Astrocyte of the spinal cord (primary cell): ENCODE measurements at regions not wholly inside any gene's neighbourhood (a gene's known extent, or its start where the extent isn't known, plus 50 kb on each side); places are given as distances from the start of the nearest gene placed in this dataset.

Experiments used
- DNase-seq: peaks from one replicate; pipeline ENCODE4 v3.0.0; 2011; ENCODE audit warnings: low read depth, low spot score
- H3K4me3 ChIP-seq: 2 replicates; pipeline ENCODE4 v1.5.1; 2011; ENCODE audit warnings: low read depth, mild to moderate bottlenecking, low read length, moderate library complexity
- in situ Hi-C: cut with HindIII; loops from 2 replicates; pipeline ENCODE4 v1.10.0; 2017; ENCODE audit warnings: low sequenced_read_pairs
- TF ChIP-seq, protein P1 (sequence below): IDR thresholded peaks from 2 replicates; pipeline ENCODE4 v1.5.1; 2012; ENCODE audit warnings: low read depth, mild to moderate bottlenecking, low read length, inconsistent platforms

DNA sequence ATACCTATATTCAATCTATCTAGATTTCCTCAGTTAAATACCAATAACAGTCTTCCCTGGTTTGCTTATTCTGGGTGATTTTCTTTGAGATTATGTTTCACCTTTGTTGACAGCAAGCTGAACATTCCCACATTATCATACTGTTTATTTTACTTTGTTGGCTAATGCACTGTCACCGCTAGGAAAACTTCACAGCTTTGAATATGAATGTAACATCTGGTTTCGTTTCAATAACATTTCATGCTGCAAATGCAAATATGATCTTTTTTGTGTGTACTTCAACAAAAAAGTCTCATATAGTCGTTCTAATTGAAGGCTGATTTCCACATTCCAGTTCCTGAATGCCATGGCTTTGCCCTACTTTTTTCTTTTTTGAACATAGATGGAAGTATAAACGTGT is 946.3 kb upstream of the GHITM start:
- DNase-seq = no peak
- in situ Hi-C loops = no loop called here
- no peak overlapping the region for H3K4me3 ChIP-seq
- TF ChIP-seq, protein P1, sequence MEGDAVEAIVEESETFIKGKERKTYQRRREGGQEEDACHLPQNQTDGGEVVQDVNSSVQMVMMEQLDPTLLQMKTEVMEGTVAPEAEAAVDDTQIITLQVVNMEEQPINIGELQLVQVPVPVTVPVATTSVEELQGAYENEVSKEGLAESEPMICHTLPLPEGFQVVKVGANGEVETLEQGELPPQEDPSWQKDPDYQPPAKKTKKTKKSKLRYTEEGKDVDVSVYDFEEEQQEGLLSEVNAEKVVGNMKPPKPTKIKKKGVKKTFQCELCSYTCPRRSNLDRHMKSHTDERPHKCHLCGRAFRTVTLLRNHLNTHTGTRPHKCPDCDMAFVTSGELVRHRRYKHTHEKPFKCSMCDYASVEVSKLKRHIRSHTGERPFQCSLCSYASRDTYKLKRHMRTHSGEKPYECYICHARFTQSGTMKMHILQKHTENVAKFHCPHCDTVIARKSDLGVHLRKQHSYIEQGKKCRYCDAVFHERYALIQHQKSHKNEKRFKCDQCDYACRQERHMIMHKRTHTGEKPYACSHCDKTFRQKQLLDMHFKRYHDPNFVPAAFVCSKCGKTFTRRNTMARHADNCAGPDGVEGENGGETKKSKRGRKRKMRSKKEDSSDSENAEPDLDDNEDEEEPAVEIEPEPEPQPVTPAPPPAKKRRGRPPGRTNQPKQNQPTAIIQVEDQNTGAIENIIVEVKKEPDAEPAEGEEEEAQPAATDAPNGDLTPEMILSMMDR = no peak

DNA sequence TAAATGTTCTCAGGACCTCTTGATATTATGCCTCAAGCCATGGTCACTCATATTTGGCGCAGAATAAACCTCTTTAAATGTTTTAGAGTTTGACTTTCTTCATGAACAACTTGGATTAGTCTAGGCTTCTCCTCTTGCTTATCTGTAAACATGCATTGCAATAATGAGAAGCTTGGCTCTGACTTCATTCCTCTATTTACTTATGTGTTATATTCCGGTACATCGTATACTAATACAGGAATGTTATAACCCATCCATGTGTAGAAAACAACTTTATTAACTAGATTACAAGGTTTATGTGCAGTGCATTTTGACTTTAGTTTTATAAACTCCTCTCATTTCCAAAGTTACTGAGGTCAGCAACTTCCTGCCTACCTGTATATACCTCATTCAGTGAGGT is 944.3 kb upstream of the GHITM start:
- no peak overlapping the region for H3K4me3 ChIP-seq
- no peak for DNase-seq
- TF ChIP-seq, protein P1 = no peak
- in situ Hi-C loops = no loop called here

DNA sequence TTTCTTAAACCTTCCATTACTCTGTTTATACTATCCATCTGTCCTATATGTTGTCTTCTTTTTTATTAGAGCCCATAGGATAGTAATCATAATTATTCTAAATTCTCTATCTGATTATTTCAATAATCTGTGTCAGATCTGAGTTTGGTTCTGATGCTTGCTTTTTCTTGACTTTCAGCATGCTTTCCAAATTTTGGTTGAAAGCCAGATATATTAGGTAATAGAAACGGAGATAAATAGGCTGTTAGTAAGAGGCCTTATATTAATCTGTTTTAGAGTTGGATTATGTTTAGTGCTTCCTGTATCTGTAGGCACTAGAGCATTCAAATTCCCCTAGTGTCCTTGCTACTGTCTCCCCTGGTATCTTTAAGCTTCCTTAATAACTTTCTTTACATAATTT is 939.9 kb upstream of the GHITM start:
- no peak overlapping the region for H3K4me3 ChIP-seq
- TF ChIP-seq, protein P1 = no peak
- no peak for DNase-seq
- in situ Hi-C loops = no loop called here

DNA sequence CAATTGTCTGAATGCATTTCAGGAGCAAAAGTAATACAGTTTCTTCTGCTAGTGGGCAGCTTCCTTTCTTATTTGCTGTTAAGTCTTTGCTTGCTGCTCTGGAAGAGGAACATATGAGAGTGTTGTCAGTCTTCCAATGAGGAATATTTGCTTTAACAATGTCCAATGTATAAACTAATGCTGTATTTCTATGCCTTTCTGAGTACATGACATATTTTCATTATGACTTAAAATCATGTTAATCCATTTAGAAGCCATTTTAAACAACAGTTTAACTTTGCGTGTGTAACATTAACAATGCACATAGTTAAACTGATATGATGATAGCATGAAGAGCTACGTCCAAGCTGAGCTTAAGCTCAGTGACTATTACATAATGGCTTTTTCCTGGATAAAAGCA is 933.4 kb upstream of the GHITM start:
- TF ChIP-seq, protein P1 = no peak
- H3K4me3 ChIP-seq = no peak overlapping the region
- DNase-seq = no peak
- in situ Hi-C loops = no loop called here

DNA sequence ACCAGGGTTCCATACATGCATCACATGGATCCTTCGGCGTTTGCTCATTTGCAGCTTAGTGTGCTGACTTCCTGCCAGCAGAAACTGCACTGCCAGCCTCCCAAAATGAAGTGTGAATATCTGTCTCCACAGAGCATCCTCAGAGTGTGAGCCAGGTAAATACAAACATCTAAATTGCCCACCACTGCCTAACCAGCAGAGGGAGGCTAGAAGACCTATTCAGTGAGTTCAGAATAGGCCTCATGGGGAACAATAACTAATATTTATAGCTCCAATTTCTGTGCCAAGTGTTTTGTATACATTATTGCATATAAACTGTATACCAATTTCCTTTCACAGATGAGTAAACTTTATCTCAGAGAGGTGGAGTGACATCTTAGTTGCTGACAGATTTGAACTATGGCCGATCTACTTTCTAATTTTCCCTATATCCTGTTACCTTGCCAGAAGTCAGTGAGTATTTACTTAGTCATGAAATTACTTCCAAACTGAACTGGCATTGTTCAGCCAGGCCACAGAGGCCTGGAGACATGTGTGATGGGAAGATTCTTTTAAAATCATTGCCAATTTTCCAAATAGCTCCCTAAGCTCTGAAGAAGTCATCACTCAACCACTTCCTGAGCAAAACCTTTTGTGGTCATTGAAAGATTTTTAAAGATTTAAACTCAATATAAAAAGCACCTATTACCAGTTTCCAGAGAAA is 926.5 kb upstream of the GHITM start:
- no peak overlapping the region for H3K4me3 ChIP-seq
- in situ Hi-C loops = no loop called here
- peak; percentile 79 for DNase-seq
- TF ChIP-seq, protein P1 = no peak

DNA sequence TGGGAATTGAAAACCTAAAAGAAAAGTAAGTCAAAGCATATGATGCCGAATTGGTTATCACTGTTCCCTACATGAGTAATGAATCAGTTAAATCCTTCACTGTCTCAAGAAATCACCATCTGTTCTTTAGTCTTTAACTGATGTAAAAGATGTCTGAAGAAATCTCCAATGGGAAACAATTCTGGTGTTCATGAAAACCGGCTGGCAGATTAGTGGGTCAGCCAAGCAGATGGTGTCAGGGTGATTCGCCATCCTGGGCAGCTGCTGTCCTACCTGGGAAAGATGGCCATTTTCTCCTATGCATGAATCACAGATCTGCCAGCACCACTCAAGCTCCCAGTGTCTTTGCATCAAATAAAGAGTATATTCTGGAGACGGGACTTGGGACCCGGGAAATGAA is 925.2 kb upstream of the GHITM start:
- DNase-seq = no peak
- H3K4me3 ChIP-seq = no peak overlapping the region
- TF ChIP-seq, protein P1 = no peak
- in situ Hi-C loops = no loop called here
